H9 (cell line): ENCODE measurements at regions not wholly inside any gene's neighbourhood (a gene's known extent, or its start where the extent isn't known, plus 50 kb on each side); places are given as distances from the start of the nearest gene placed in this dataset.

Experiments
- DNase-seq: peaks from one replicate; pipeline ENCODE4 v3.0.0-alpha.2; 2017
- H2AFZ ChIP-seq: one replicate; pipeline ENCODE4 v1.6.1; 2013; ENCODE audit warnings: mild to moderate bottlenecking, low read length, control low read depth, moderate library complexity
- H2AK5ac ChIP-seq: 2 replicates; pipeline ENCODE4 v1.6.1; 2013; ENCODE audit warnings: low read length, control low read depth, mixed read lengths; ENCODE audit not compliant: insufficient read length
- H2BK120ac ChIP-seq: one replicate; pipeline ENCODE4 v1.6.1; 2013; ENCODE audit warnings: low read depth, mild to moderate bottlenecking, low read length, control low read depth, inconsistent platforms; ENCODE audit not compliant: poor library complexity, severe bottlenecking
- H2BK12ac ChIP-seq: 2 replicates; pipeline ENCODE4 v1.6.1; 2013; ENCODE audit warnings: low read length, control low read depth, mixed read lengths, low read depth; ENCODE audit not compliant: insufficient read length
- H2BK15ac ChIP-seq: 2 replicates; pipeline ENCODE4 v1.6.1; 2013; ENCODE audit warnings: low read depth, low read length, control low read depth
- H2BK20ac ChIP-seq: one replicate; pipeline ENCODE4 v1.6.1; 2013; ENCODE audit warnings: low read depth, mild to moderate bottlenecking, low read length, control low read depth, inconsistent platforms; ENCODE audit not compliant: poor library complexity, severe bottlenecking
- H2BK5ac ChIP-seq: 2 replicates; pipeline ENCODE4 v1.6.1; 2013; ENCODE audit warnings: low read length, control low read depth, mixed read lengths; ENCODE audit not compliant: insufficient read length
- H3K14ac ChIP-seq: 2 replicates; pipeline ENCODE4 v1.6.1; 2013; ENCODE audit warnings: low read length, control low read depth; ENCODE audit not compliant: insufficient read depth
- H3K18ac ChIP-seq: 2 replicates; pipeline ENCODE4 v1.6.1; 2013; ENCODE audit warnings: low read depth, mild to moderate bottlenecking, mixed read lengths, low read length, control low read depth; ENCODE audit not compliant: insufficient read length
- H3K23ac ChIP-seq: 2 replicates; pipeline ENCODE4 v1.6.1; 2013; ENCODE audit warnings: low read length, control low read depth, mixed read lengths, low read depth; ENCODE audit not compliant: insufficient read length
- H3K23me2 ChIP-seq: 2 replicates; pipeline ENCODE4 v1.6.1; 2013; ENCODE audit warnings: low read depth, mild to moderate bottlenecking, mixed read lengths, low read length, control low read depth; ENCODE audit not compliant: insufficient read length, poor library complexity, severe bottlenecking
- H3K27ac ChIP-seq: 2 replicates; pipeline ENCODE4 v1.5.1; 2013; ENCODE audit warnings: low read length, control low read depth, mixed read lengths, low read depth; ENCODE audit not compliant: insufficient read length
- H3K27me3 ChIP-seq: 2 replicates; pipeline ENCODE4 v1.6.1; 2013; ENCODE audit warnings: low read length, control low read depth, inconsistent platforms; ENCODE audit not compliant: insufficient read depth
- H3K4ac ChIP-seq: 2 replicates; pipeline ENCODE4 v1.6.1; 2013; ENCODE audit warnings: low read depth, mild to moderate bottlenecking, control low read depth, inconsistent platforms, low read length, moderate library complexity
- H3K4me1 ChIP-seq: 2 replicates; pipeline ENCODE4 v1.6.1; 2013; ENCODE audit warnings: low read length, control low read depth, inconsistent platforms; ENCODE audit not compliant: insufficient read depth
- H3K4me2 ChIP-seq: 2 replicates; pipeline ENCODE4 v1.6.1; 2013; ENCODE audit warnings: low read length, control low read depth, mixed read lengths; ENCODE audit not compliant: insufficient read length, insufficient read depth
- H3K56ac ChIP-seq: 2 replicates; pipeline ENCODE4 v1.6.1; 2013; ENCODE audit warnings: low read depth, mild to moderate bottlenecking, mixed read lengths, low read length, control low read depth; ENCODE audit not compliant: insufficient read length
- H3K79me1 ChIP-seq: 2 replicates; pipeline ENCODE4 v1.6.1; 2013; ENCODE audit warnings: low read depth, mild to moderate bottlenecking, moderate library complexity, low read length, control low read depth, inconsistent platforms; ENCODE audit not compliant: insufficient read depth, poor library complexity, severe bottlenecking
- H3K79me2 ChIP-seq: 2 replicates; pipeline ENCODE4 v1.6.1; 2013; ENCODE audit warnings: low read length, control low read depth, inconsistent platforms; ENCODE audit not compliant: insufficient read depth
- H3K9ac ChIP-seq: 2 replicates; pipeline ENCODE4 v1.6.1; 2013; ENCODE audit warnings: low read length, control low read depth, mixed read lengths; ENCODE audit not compliant: insufficient read length; ENCODE audit errors: extremely low read depth
- H3K9me3 ChIP-seq: one replicate; pipeline ENCODE4 v1.6.1; 2013; ENCODE audit warnings: low read depth, low read length, inconsistent platforms; ENCODE audit not compliant: control insufficient read depth
- H3T11ph ChIP-seq: one replicate; pipeline ENCODE4 v1.6.1; 2013; ENCODE audit warnings: mild to moderate bottlenecking, low read length, control low read depth, inconsistent platforms
- H4K20me1 ChIP-seq: one replicate; pipeline ENCODE4 v1.6.1; 2013; ENCODE audit not compliant: control insufficient read depth, insufficient read length, insufficient read depth
- H4K5ac ChIP-seq: 2 replicates; pipeline ENCODE4 v1.6.1; 2013; ENCODE audit warnings: low read depth, mild to moderate bottlenecking, mixed read lengths, low read length, control low read depth; ENCODE audit not compliant: insufficient read length
- H4K8ac ChIP-seq: replicated peaks from 2 replicates; pipeline ENCODE4 v1.6.1; 2013; ENCODE audit warnings: low read length, control low read depth, mixed read lengths, low read depth; ENCODE audit not compliant: insufficient read length
- H4K91ac ChIP-seq: 2 replicates; pipeline ENCODE4 v1.6.1; 2013; ENCODE audit warnings: low read depth, mild to moderate bottlenecking, moderate library complexity, mixed read lengths, low read length, control low read depth; ENCODE audit not compliant: insufficient read length
- H3K27ac Mint-ChIP-seq, 3 experiments: 2 replicates in 2 of 3; 3 replicates in 1 of 3; pipeline ENCODE4 v1.8.0; 2020 to 2021; ENCODE audit warnings: mixed read lengths in 3 of 3, mild to moderate bottlenecking in 1 of 3, moderate library complexity in 1 of 3
- H3K27me3 Mint-ChIP-seq: 2 replicates; pipeline ENCODE4 v1.8.0; 2021; ENCODE audit warnings: low read depth, mild to moderate bottlenecking, moderate library complexity, mixed read lengths
- H3K36me3 Mint-ChIP-seq, 3 experiments: 2 replicates in 2 of 3; 3 replicates in 1 of 3; pipeline ENCODE4 v1.8.0; 2020 to 2021; ENCODE audit warnings: low read depth in 3 of 3, mixed read lengths in 3 of 3; ENCODE audit not compliant: insufficient read depth in 1 of 3
- H3K4me1 Mint-ChIP-seq, 2 experiments: 2 replicates each; pipeline ENCODE4 v1.8.0; 2020; ENCODE audit warnings: mixed read lengths in 2 of 2
- H3K4me3 Mint-ChIP-seq, 2 experiments: 2 replicates in 1 of 2; 3 replicates in 1 of 2; pipeline ENCODE4 v1.8.0; 2020 to 2021; ENCODE audit warnings: mild to moderate bottlenecking in 2 of 2, mixed read lengths in 2 of 2, moderate library complexity in 1 of 2
- H3K9me3 Mint-ChIP-seq, 2 experiments: 2 replicates in 1 of 2; 3 replicates in 1 of 2; pipeline ENCODE4 v1.8.0; 2020; ENCODE audit warnings: mild to moderate bottlenecking in 2 of 2, mixed read lengths in 2 of 2, moderate library complexity in 1 of 2
- CTCF ChIP-seq: fragments of 200-600 bp; sonication (generic); conservative IDR thresholded peaks from 3 replicates; pipeline ENCODE4 v1.8.0; 2021; ENCODE audit warnings: antibody characterized with exemption, mild to moderate bottlenecking
- WGBS: extraction: QIAGEN DNeasy Blood & Tissue Kit; methylation state at CpG from one replicate; pipeline ENCODE4 v1.1.7; 2013; ENCODE audit warnings: missing lambda C conversion rate, low lambda C conversion rate, mixed read lengths; ENCODE audit not compliant: insufficient read length; ENCODE audit errors: extremely low coverage; 5-methylcytosine and 5-hydroxymethylcytosine counted together

GRCh38 chr1:201598973-201599372, 60.0 kb downstream of the NAV1 start:
- Histone ChIP-seq H3K79me2 (no peaks in the 10 kb centered on the region), H2AK5ac (no peak overlapping the region), H4K91ac (no peak overlapping the region), H3K56ac (no peak overlapping the region), H4K20me1 (no peaks in the 10 kb centered on the region), H4K8ac (no peak overlapping the region), H2BK120ac (no peak overlapping the region), H3K14ac (no peak overlapping the region), H2BK20ac (no peak overlapping the region), H3K27ac (no peak overlapping the region), H3K9me3 (no peaks in the 10 kb centered on the region), H3T11ph (no peak overlapping the region), H2BK5ac (no peak overlapping the region), H3K23me2 (no peaks in the 10 kb centered on the region), H3K9ac (no peak overlapping the region), H3K4me1 (no peaks in the 10 kb centered on the region; the same call in 1 of the 2 replicates), H2BK15ac (no peak overlapping the region), H2AFZ (no peak overlapping the region), H4K5ac (no peak overlapping the region), H3K79me1 (no peaks in the 10 kb centered on the region), H3K18ac (no peak overlapping the region), H3K23ac (no peak overlapping the region), H2BK12ac (no peak overlapping the region), H3K27me3 (no peaks in the 10 kb centered on the region), H3K4me2 (no peak overlapping the region), H3K4ac (no peak overlapping the region)
- peaks cover 8% of the 10 kb centered on the region in 2 experiments for H3K4me1 Mint-ChIP-seq
- WGBS: no CpG with 5 or more reads among the region's 1 CpG
- no peaks in the 10 kb centered on the region; a peak in 1 of 5 replicates for H3K9me3 Mint-ChIP-seq
- no peak for DNase-seq
- peak overlapping the region in 1 of 3 experiments; percentile 87; a peak in 1 of 7 replicates for H3K27ac Mint-ChIP-seq
- TF ChIP-seq CTCF: no peak
- H3K27me3 Mint-ChIP-seq: peaks cover 14% of the 10 kb centered on the region
- no peaks in the 10 kb centered on the region for H3K36me3 Mint-ChIP-seq
- no peak overlapping the region for H3K4me3 Mint-ChIP-seq
